Left colon (tissue), 2 donors: ENCODE measurements at regions not wholly inside any gene's neighbourhood (a gene's known extent, or its start where the extent isn't known, plus 50 kb on each side); places are given as distances from the start of the nearest gene placed in this dataset.
A peak's percentile ranks its signal among the peaks of the same experiment; 100 is the strongest.

ENCODE experiments used
- ATAC-seq: fragments of 200-7000 bp; cut with Tn5 transposase; one replicate; pipeline ENCODE4 v1.9.1; 2020; ENCODE audit warnings: mild to moderate bottlenecking, moderate library complexity
- DNase-seq, 2 donors: peaks; one replicate each; pipeline ENCODE4 v3.0.0-alpha.2; 2020
- intact Hi-C, 2 donors: fragments of 100-400 bp; cut with DNase I in 1 of 2; cut with micrococcal nuclease in 1 of 2; formaldehyde crosslinking; loops; one replicate each; pipeline versions ENCODE4 v1.11.2 to v1.14.0; 2022; cut with DNase I, micrococcal nuclease
- donor health status: DM: no; HTN: no; CAD: no.
- donor health status: DM: yes; HTN: yes; CAD: no.

- DNase-seq (no peak), ATAC-seq (peak; percentile 67)
- intact Hi-C loops = no loop called here
These were observed 891.9 kb downstream of the SQOR start for GRCh38 chr15:46526726-46527110.

- no peak for DNase-seq
- intact Hi-C loops = no loop called here
- no peak for ATAC-seq
These were observed 908.8 kb downstream of the SQOR start for GRCh38 chr15:46543626-46544025.

GRCh38 chr15:46548989-46549388 is 914.2 kb downstream of the SQOR start:
- intact Hi-C loops = no loop called here
- DNase-seq (no peak), ATAC-seq (no peak)

- no peak for ATAC-seq
- intact Hi-C loops = no loop called here
- DNase-seq = no peak
These were observed 917.5 kb downstream of the SQOR start for GRCh38 chr15:46552316-46552715.

- ATAC-seq (no peak), DNase-seq (no peak)
- intact Hi-C loops = no loop called here
These were observed 920.7 kb downstream of the SQOR start for GRCh38 chr15:46555547-46555946.

GRCh38 chr15:46556010-46556409 is 921.2 kb downstream of the SQOR start:
- intact Hi-C loops = no loop called here
- ATAC-seq = no peak
- DNase-seq = no peak

GRCh38 chr15:46556559-46557379 is 921.9 kb downstream of the SQOR start:
- no peak for ATAC-seq
- intact Hi-C loops = no loop called here
- DNase-seq = no peak

GRCh38 chr15:46567968-46568367 is 933.1 kb downstream of the SQOR start:
- DNase-seq (no peak), ATAC-seq (no peak)
- intact Hi-C loops = no loop called here

GRCh38 chr15:46569781-46570180 is 935.0 kb downstream of the SQOR start:
- ATAC-seq (no peak), DNase-seq (no peak)
- intact Hi-C loops = no loop called here

GRCh38 chr15:46576646-46577395 is 942.0 kb downstream of the SQOR start:
- peak; percentile 39 to 58 for DNase-seq
- peak; percentile 82 for ATAC-seq
- intact Hi-C loops = no loop called here

- ATAC-seq = peak; percentile 38
- intact Hi-C loops = no loop called here
- no peak for DNase-seq
These were observed 942.9 kb downstream of the SQOR start for GRCh38 chr15:46577767-46578166.

GRCh38 chr15:46580487-46580886 is 945.7 kb downstream of the SQOR start:
- DNase-seq = no peak
- intact Hi-C loops = no loop called here
- peak; percentile 79 for ATAC-seq

GRCh38 chr15:46580924-46581323 is 946.1 kb downstream of the SQOR start:
- ATAC-seq (peak; percentile 46), DNase-seq (no peak)
- intact Hi-C loops = no loop called here

- ATAC-seq (no peak), DNase-seq (no peak)
- intact Hi-C loops = no loop called here
These were observed 954.3 kb downstream of the SQOR start for GRCh38 chr15:46589088-46589487.

GRCh38 chr15:46591462-46591861 is 956.6 kb downstream of the SQOR start:
- DNase-seq (no peak), ATAC-seq (no peak)
- intact Hi-C loops = no loop called here

- DNase-seq (no peak), ATAC-seq (no peak)
- intact Hi-C loops = no loop called here
These were observed 960.2 kb downstream of the SQOR start for GRCh38 chr15:46595016-46595415.

GRCh38 chr15:46607077-46607476 is 972.2 kb downstream of the SQOR start:
- DNase-seq (no peak), ATAC-seq (no peak)
- intact Hi-C loops = no loop called here

- DNase-seq = no peak
- no peak for ATAC-seq
- intact Hi-C loops = no loop called here
These were observed 981.2 kb downstream of the SQOR start for GRCh38 chr15:46616033-46616432.

GRCh38 chr15:46617507-46617906 is 982.7 kb downstream of the SQOR start:
- ATAC-seq = no peak
- intact Hi-C loops = no loop called here
- no peak for DNase-seq

- ATAC-seq (no peak), DNase-seq (no peak)
- intact Hi-C loops = no loop called here
These were observed 984.2 kb downstream of the SQOR start for GRCh38 chr15:46618984-46619383.
